H1 (cell line): ENCODE measurements at regions not wholly inside any gene's neighbourhood (a gene's known extent, or its start where the extent isn't known, plus 50 kb on each side); places are given as distances from the start of the nearest gene placed in this dataset.

Source experiments
- CTCF ChIA-PET: fragments of 300-600 bp; sonication (Branson Sonifier 250); formaldehyde crosslinking; loops from one replicate; lab custom pipeline; 2021; ENCODE audit not compliant: partially characterized antibody; lab: Charles Lee
- POLR2A ChIA-PET: fragments of 300-600 bp; sonication (Branson Sonifier 250); formaldehyde crosslinking; loops from one replicate; lab custom pipeline; 2021; ENCODE audit warnings: inconsistent platforms; ENCODE audit not compliant: partially characterized antibody; lab: Charles Lee
- DNase-seq, 2 experiments: peaks; one replicate each; pipeline versions ENCODE4 v3.0.0 to v3.0.0-alpha.2; 2010 to 2022; ENCODE audit warnings: low spot score in 2 of 2, low read depth in 1 of 2, mixed read lengths in 1 of 2
- FAIRE-seq: peaks from 2 replicates; lab custom pipeline; 2011; peaks lifted over from hg19 to GRCh38; lab: Jason Lieb, UNC
- H2AFZ ChIP-seq: 2 replicates; pipeline ENCODE4 v1.8.1; 2012; ENCODE audit warnings: low read length, inconsistent platforms
- H2AK5ac ChIP-seq: 2 replicates; pipeline ENCODE4 v1.6.1; 2013; ENCODE audit warnings: low read depth, low read length
- H2BK120ac ChIP-seq: replicated peaks from 2 replicates; pipeline ENCODE3; 2013; ENCODE audit warnings: low read depth, low read length, inconsistent platforms
- H2BK12ac ChIP-seq: 2 replicates; pipeline ENCODE4 v1.6.1; 2013; ENCODE audit warnings: low read depth, low read length
- H2BK15ac ChIP-seq: 2 replicates; pipeline ENCODE4 v1.6.1; 2013; ENCODE audit warnings: low read length
- H2BK20ac ChIP-seq: 2 replicates; pipeline ENCODE4 v1.6.1; 2013; ENCODE audit warnings: low read length
- H2BK5ac ChIP-seq: 2 replicates; pipeline ENCODE4 v1.6.1; 2013; ENCODE audit warnings: low read depth, low read length
- H3K14ac ChIP-seq: 2 replicates; pipeline ENCODE4 v1.6.1; 2013; ENCODE audit warnings: inconsistent platforms; ENCODE audit not compliant: insufficient read length
- H3K18ac ChIP-seq: 2 replicates; pipeline ENCODE4 v1.6.1; 2013; ENCODE audit warnings: low read length; ENCODE audit errors: extremely low read depth
- H3K23ac ChIP-seq: 2 replicates; pipeline ENCODE4 v1.6.1; 2013; ENCODE audit warnings: inconsistent platforms; ENCODE audit not compliant: insufficient read length
- H3K23me2 ChIP-seq: 2 replicates; pipeline ENCODE4 v1.6.1; 2013; ENCODE audit warnings: low read depth, low read length
- H3K27ac ChIP-seq: 2 replicates; pipeline ENCODE4 v1.6.1; 2011; ENCODE audit warnings: low read depth, low read length, inconsistent platforms
- H3K27me3 ChIP-seq, 4 experiments: replicated peaks in 1 of 4; 1 replicate in 1 of 4; 2 replicates in 3 of 4; pipeline versions ENCODE4 v1.6.1 to v1.8.1; 2011 to 2013; ENCODE audit warnings: low read length in 3 of 4, mild to moderate bottlenecking in 3 of 4, inconsistent platforms in 2 of 4, mixed read lengths in 2 of 4, moderate library complexity in 1 of 4; ENCODE audit not compliant: control insufficient read depth in 3 of 4, insufficient read depth in 3 of 4; ENCODE audit errors: extremely low read depth in 1 of 4
- H3K36me3 ChIP-seq, 4 experiments: 2 replicates each; pipeline versions ENCODE4 v1.6.1 to v1.8.1; 2011 to 2013; ENCODE audit warnings: mild to moderate bottlenecking in 4 of 4, low read length in 3 of 4, moderate library complexity in 2 of 4, control low read depth in 1 of 4, inconsistent platforms in 1 of 4; ENCODE audit not compliant: insufficient read depth in 4 of 4, control insufficient read depth in 2 of 4
- H3K4ac ChIP-seq: replicated peaks from 2 replicates; pipeline ENCODE3; 2013; ENCODE audit warnings: low read length, low read depth, mixed read lengths, inconsistent platforms; ENCODE audit not compliant: insufficient read length
- H3K4me1 ChIP-seq, 4 experiments: replicated peaks in 1 of 4; 1 replicate in 1 of 4; 2 replicates in 3 of 4; pipeline versions ENCODE4 v1.6.1 to v1.8.1; 2011 to 2013; ENCODE audit warnings: low read length in 3 of 4, inconsistent platforms in 2 of 4, mixed read lengths in 1 of 4; ENCODE audit not compliant: insufficient read depth in 4 of 4, control insufficient read depth in 3 of 4
- H3K4me2 ChIP-seq, 2 experiments: 2 replicates each; pipeline versions ENCODE4 v1.6.1 to v1.8.1; 2011 to 2013; ENCODE audit warnings: low read depth in 2 of 2, low read length in 2 of 2, control low read depth in 1 of 2, inconsistent platforms in 1 of 2, mild to moderate bottlenecking in 1 of 2; ENCODE audit not compliant: insufficient read depth in 1 of 2
- H3K4me3 ChIP-seq, 4 experiments: fragments of 200-600, 300-600 bp in 1 of 4; sonication (generic), shearing (Covaris generic), sonication (Bioruptor Twin) in 1 of 4; 2 replicates each; pipeline versions ENCODE4 v1.5.1 to v1.8.1; 2011 to 2016; ENCODE audit warnings: low read length in 4 of 4, low read depth in 3 of 4, control low read depth in 2 of 4, inconsistent platforms in 2 of 4, mild to moderate bottlenecking in 2 of 4, mixed read lengths in 1 of 4, moderate library complexity in 1 of 4; ENCODE audit not compliant: insufficient read depth in 2 of 4; ENCODE audit errors: extremely low read depth in 1 of 4
- H3K56ac ChIP-seq: replicated peaks from 2 replicates; pipeline ENCODE3; 2013; ENCODE audit warnings: low read depth, mild to moderate bottlenecking, mixed read lengths, low read length, inconsistent platforms; ENCODE audit not compliant: insufficient read length
- H3K79me1 ChIP-seq: 2 replicates; pipeline ENCODE4 v1.6.1; 2013; ENCODE audit warnings: low read depth, low read length, control low read depth
- H3K79me2 ChIP-seq, 2 experiments: 2 replicates each; pipeline versions ENCODE4 v1.6.1 to v1.8.1; 2012 to 2013; ENCODE audit warnings: low read length in 2 of 2, mild to moderate bottlenecking in 2 of 2, inconsistent platforms in 1 of 2; ENCODE audit not compliant: insufficient read depth in 2 of 2, control insufficient read depth in 1 of 2
- H3K9ac ChIP-seq, 4 experiments: replicated peaks in 1 of 4; 1 replicate in 1 of 4; 2 replicates in 3 of 4; pipeline versions ENCODE4 v1.6.1 to v1.8.1; 2011 to 2013; ENCODE audit warnings: low read depth in 3 of 4, low read length in 3 of 4, control low read depth in 2 of 4, mild to moderate bottlenecking in 2 of 4, moderate library complexity in 2 of 4, inconsistent platforms in 1 of 4; ENCODE audit errors: extremely low read depth in 1 of 4
- H3K9me3 ChIP-seq, 2 experiments: 2 replicates each; pipeline versions ENCODE4 v1.6.1 to v1.8.1; 2012 to 2013; ENCODE audit warnings: mild to moderate bottlenecking in 2 of 2, moderate library complexity in 2 of 2, control low read depth in 1 of 2, inconsistent platforms in 1 of 2, low read depth in 1 of 2, low read length in 1 of 2, mixed read lengths in 1 of 2; ENCODE audit not compliant: insufficient read depth in 2 of 2
- H4K20me1 ChIP-seq, 2 experiments: replicated peaks in 1 of 2; 2 replicates each; pipeline versions ENCODE3 to v1.8.1; 2011 to 2013; ENCODE audit warnings: inconsistent platforms in 2 of 2, low read length in 2 of 2, mild to moderate bottlenecking in 1 of 2; ENCODE audit not compliant: insufficient read depth in 2 of 2, control insufficient read depth in 1 of 2
- H4K5ac ChIP-seq: 2 replicates; pipeline ENCODE4 v1.6.1; 2013; ENCODE audit warnings: low read length, low read depth, mixed read lengths, inconsistent platforms; ENCODE audit not compliant: insufficient read length
- H4K8ac ChIP-seq: 2 replicates; pipeline ENCODE4 v1.8.0; 2013; ENCODE audit warnings: mild to moderate bottlenecking, moderate library complexity, low read length, inconsistent platforms; ENCODE audit not compliant: insufficient read depth; ENCODE audit errors: extremely low read depth
- H4K91ac ChIP-seq: replicated peaks from 2 replicates; pipeline ENCODE3; 2013; ENCODE audit warnings: low read length, mixed read lengths, inconsistent platforms; ENCODE audit not compliant: insufficient read length
- BRCA1 ChIP-seq: IDR thresholded peaks from 2 replicates; pipeline ENCODE4 v1.6.1; 2012; ENCODE audit warnings: low read depth, low read length, improper control_type of control experiment
- CHD2 ChIP-seq: IDR thresholded peaks from 2 replicates; pipeline ENCODE4 v1.6.1; 2012; ENCODE audit warnings: low read length, improper control_type of control experiment
- NANOG ChIP-seq: IDR thresholded peaks from 2 replicates; pipeline ENCODE4 v1.6.1; 2011; ENCODE audit warnings: low read length, low read depth, mild to moderate bottlenecking, inconsistent platforms; ENCODE audit not compliant: insufficient read depth, poor library complexity, severe bottlenecking
- PHF8 ChIP-seq: fragments of 200-600 bp; sonication (generic); conservative IDR thresholded peaks from 2 replicates; pipeline ENCODE4 v1.7.1; 2012; ENCODE audit warnings: low read depth, mild to moderate bottlenecking, inconsistent platforms, low read length, moderate library complexity
- POLR2AphosphoS5 ChIP-seq: IDR thresholded peaks from 2 replicates; pipeline ENCODE4 v1.6.1; 2011; ENCODE audit warnings: low read depth, low read length
- RAD21 ChIP-seq, 2 experiments: IDR thresholded peaks in 1 of 2; conservative IDR thresholded peaks in 1 of 2; 2 replicates each; pipeline ENCODE4 v1.6.1; 2011; ENCODE audit warnings: low read depth in 2 of 2, low read length in 2 of 2, improper control_type of control experiment in 1 of 2, inconsistent platforms in 1 of 2, mild to moderate bottlenecking in 1 of 2, moderate library complexity in 1 of 2
- RBBP5 ChIP-seq: IDR thresholded peaks from 2 replicates; pipeline ENCODE4 v1.7.1; 2012; ENCODE audit warnings: low read depth, mild to moderate bottlenecking, inconsistent platforms, low read length, moderate library complexity, borderline replicate concordance
- SIRT6 ChIP-seq: IDR thresholded peaks from one replicate; pipeline ENCODE4 v1.7.1; 2012; ENCODE audit warnings: low read length, inconsistent platforms
- SP4 ChIP-seq: IDR thresholded peaks from 2 replicates; pipeline ENCODE4 v1.6.1; 2012; ENCODE audit warnings: low read length, inconsistent platforms
- SRF ChIP-seq: IDR thresholded peaks from 2 replicates; pipeline ENCODE4 v1.6.1; 2011; ENCODE audit warnings: mild to moderate bottlenecking, low read depth, low read length, moderate library complexity
- TEAD4 ChIP-seq: IDR thresholded peaks from 2 replicates; pipeline ENCODE4 v1.6.1; 2012; ENCODE audit warnings: low read depth, low read length, inconsistent platforms, mixed read lengths
- WGBS, 2 experiments: shearing (Covaris generic) in 1 of 2; methylation state at CpG; one replicate each; pipeline versions ENCODE4 v1.1.6 to v1.1.7; 2013 to 2015; ENCODE audit warnings: low lambda C conversion rate in 2 of 2, mixed read lengths in 2 of 2, inconsistent platforms in 1 of 2, low coverage in 1 of 2, missing lambda C conversion rate in 1 of 2; ENCODE audit not compliant: insufficient replicate concordance in 2 of 2, insufficient coverage in 1 of 2, insufficient read length in 1 of 2; ENCODE audit errors: extremely low coverage in 1 of 2, missing lambda C conversion rate in 1 of 2; 5-methylcytosine and 5-hydroxymethylcytosine counted together

- Histone ChIP-seq H2BK20ac (no peak overlapping the region), H3K79me1 (no peaks in the 10 kb centered on the region), H2BK15ac (no peak overlapping the region), H3K4me3 (no peak overlapping the region), H3K9ac (no peak overlapping the region), H3K18ac (no peak overlapping the region), H4K8ac (no peak overlapping the region), H3K14ac (no peak overlapping the region), H4K5ac (no peak overlapping the region), H4K20me1 (no peaks in the 10 kb centered on the region), H3K9me3 (peaks cover 6 to 7% of the 10 kb centered on the region in 2 experiments; a peak in 3 of 4 replicates), H4K91ac (no peak overlapping the region), H3K4ac (no peak overlapping the region), H3K4me2 (no peak overlapping the region), H2AK5ac (no peak overlapping the region), H2BK120ac (no peak overlapping the region), H3K4me1 (no peaks in the 10 kb centered on the region), H3K79me2 (no peaks in the 10 kb centered on the region), H3K56ac (no peak overlapping the region), H3K23me2 (no peaks in the 10 kb centered on the region), H3K36me3 (no peaks in the 10 kb centered on the region), H2AFZ (no peak overlapping the region), H2BK12ac (no peak overlapping the region), H3K23ac (no peak overlapping the region), H2BK5ac (no peak overlapping the region), H3K27ac (no peak overlapping the region), H3K27me3 (no peaks in the 10 kb centered on the region)
- ChIA-PET CTCF (no interaction called here), POLR2A (no interaction called here)
- DNase-seq = no peak
- FAIRE-seq = no peak
- TF ChIP-seq NANOG (no peak), POLR2AphosphoS5 (no peak), SRF (no peak), CHD2 (no peak), RBBP5 (no peak), SIRT6 (no peak), RAD21 (IDR thresholded peaks at IDR 0.05 in 1 of 2, conservative IDR thresholded peaks at IDR 0.05 in 1 of 2; ENCODE audit: low read depth in 2 of 2, low read length in 2 of 2) (no peak), SP4 (no peak), BRCA1 (no peak), PHF8 (no peak), TEAD4 (no peak)
- 80% methylated on average over 5 of the region's 5 CpGs; no CpG with 5 or more reads in 1 of the 2 experiments for WGBS, 2 experiments
Observed at GRCh38 chr14:97315790-97316189, 518.6 kb downstream of the VRK1 start.
